DND-41 (cell line): ENCODE measurements at regions not wholly inside any gene's neighbourhood (a gene's known extent, or its start where the extent isn't known, plus 50 kb on each side); places are given as distances from the start of the nearest gene placed in this dataset.

Experiments
- ATAC-seq: fragments of 200-7000 bp; cut with Tn5 transposase; 3 replicates; pipeline ENCODE4 v1.9.1; 2021; ENCODE audit warnings: low read depth; ENCODE audit not compliant: insufficient read depth
- DNase-seq: peaks from one replicate; pipeline ENCODE4 v3.0.0-alpha.2; 2020
- H2AFZ ChIP-seq: 2 replicates; pipeline ENCODE4 v1.6.0; 2012; ENCODE audit warnings: low read depth, low read length
- H3K27ac ChIP-seq: 2 replicates; pipeline ENCODE4 v1.5.1; 2012; ENCODE audit warnings: low read length, inconsistent platforms
- H3K27me3 ChIP-seq: fragments of 200-600 bp; sonication (generic); 2 replicates; pipeline ENCODE4 v1.6.0; 2012; ENCODE audit warnings: low read length, mild to moderate bottlenecking, inconsistent platforms; ENCODE audit not compliant: insufficient read depth, poor library complexity
- H3K36me3 ChIP-seq: 2 replicates; pipeline ENCODE4 v1.5.1; 2012; ENCODE audit warnings: low read length, inconsistent platforms; ENCODE audit not compliant: insufficient read depth
- H3K4me1 ChIP-seq: 2 replicates; pipeline ENCODE4 v1.5.1; 2012; ENCODE audit warnings: mild to moderate bottlenecking, low read length; ENCODE audit not compliant: insufficient read depth
- H3K4me2 ChIP-seq: 2 replicates; pipeline ENCODE4 v1.6.0; 2012; ENCODE audit warnings: mild to moderate bottlenecking, moderate library complexity, low read length, inconsistent platforms; ENCODE audit not compliant: insufficient read depth
- H3K4me3 ChIP-seq, 2 experiments: fragments of 200-600 bp in 1 of 2; shearing (Covaris generic) in 1 of 2; 2 replicates each; pipeline ENCODE4 v1.5.1; 2012 to 2016; ENCODE audit warnings: inconsistent platforms in 2 of 2, low read length in 2 of 2, mild to moderate bottlenecking in 2 of 2, low read depth in 1 of 2, moderate library complexity in 1 of 2
- H3K79me2 ChIP-seq: 2 replicates; pipeline ENCODE4 v1.6.0; 2012; ENCODE audit warnings: low read length, inconsistent platforms; ENCODE audit not compliant: insufficient read depth
- H3K9ac ChIP-seq: 2 replicates; pipeline ENCODE4 v1.6.0; 2012; ENCODE audit warnings: low read depth, mild to moderate bottlenecking, inconsistent platforms, low read length, moderate library complexity
- H3K9me3 ChIP-seq: 2 replicates; pipeline ENCODE4 v1.5.1; 2012; ENCODE audit warnings: low read length, moderate library complexity, mild to moderate bottlenecking, inconsistent platforms; ENCODE audit not compliant: insufficient read depth, severe bottlenecking
- H4K20me1 ChIP-seq: 2 replicates; pipeline ENCODE4 v1.6.0; 2012; ENCODE audit warnings: low read length; ENCODE audit not compliant: insufficient read depth
- EZH2 ChIP-seq: IDR thresholded peaks from 3 replicates; pipeline ENCODE4 v1.6.1; 2012; ENCODE audit warnings: borderline replicate concordance, low read depth, mild to moderate bottlenecking, moderate library complexity, low read length, inconsistent platforms; ENCODE audit not compliant: severe bottlenecking
- TF ChIP-seq, protein P1 (sequence below): IDR thresholded peaks from 2 replicates; pipeline ENCODE4 v1.5.1; 2012; ENCODE audit warnings: borderline replicate concordance, low read length, moderate library complexity, mild to moderate bottlenecking; ENCODE audit not compliant: poor library complexity, severe bottlenecking; ENCODE audit errors: extremely low read depth

DNA sequence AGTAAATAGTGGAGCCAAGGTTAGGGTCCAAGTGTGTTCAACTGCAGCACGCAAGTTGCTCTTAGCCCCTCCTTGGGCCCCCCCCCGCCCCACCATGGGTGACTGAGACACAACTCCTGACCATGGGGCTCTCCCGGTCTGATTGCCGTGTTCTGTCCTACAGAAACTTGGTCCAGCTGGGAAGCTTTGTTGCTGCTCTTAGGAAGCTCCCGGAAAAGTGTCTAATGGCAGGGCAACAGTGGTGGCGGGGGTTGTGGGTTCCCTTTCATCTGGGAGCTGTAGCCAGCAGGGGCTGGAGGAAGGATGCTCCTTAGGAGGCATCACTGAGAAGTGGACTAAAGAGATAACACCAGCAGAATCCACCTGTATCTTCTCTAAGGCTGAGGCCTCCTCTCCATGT is 111.1 kb downstream of the CYP26B1 start:
- no peaks in the 10 kb centered on the region for H3K36me3 ChIP-seq
- H3K79me2 ChIP-seq = no peaks in the 10 kb centered on the region
- no peaks in the 10 kb centered on the region for H3K9me3 ChIP-seq
- no peaks in the 10 kb centered on the region for H3K4me1 ChIP-seq
- no peak overlapping the region for H3K9ac ChIP-seq
- no peak for TF ChIP-seq EZH2
- TF ChIP-seq, protein P1, sequence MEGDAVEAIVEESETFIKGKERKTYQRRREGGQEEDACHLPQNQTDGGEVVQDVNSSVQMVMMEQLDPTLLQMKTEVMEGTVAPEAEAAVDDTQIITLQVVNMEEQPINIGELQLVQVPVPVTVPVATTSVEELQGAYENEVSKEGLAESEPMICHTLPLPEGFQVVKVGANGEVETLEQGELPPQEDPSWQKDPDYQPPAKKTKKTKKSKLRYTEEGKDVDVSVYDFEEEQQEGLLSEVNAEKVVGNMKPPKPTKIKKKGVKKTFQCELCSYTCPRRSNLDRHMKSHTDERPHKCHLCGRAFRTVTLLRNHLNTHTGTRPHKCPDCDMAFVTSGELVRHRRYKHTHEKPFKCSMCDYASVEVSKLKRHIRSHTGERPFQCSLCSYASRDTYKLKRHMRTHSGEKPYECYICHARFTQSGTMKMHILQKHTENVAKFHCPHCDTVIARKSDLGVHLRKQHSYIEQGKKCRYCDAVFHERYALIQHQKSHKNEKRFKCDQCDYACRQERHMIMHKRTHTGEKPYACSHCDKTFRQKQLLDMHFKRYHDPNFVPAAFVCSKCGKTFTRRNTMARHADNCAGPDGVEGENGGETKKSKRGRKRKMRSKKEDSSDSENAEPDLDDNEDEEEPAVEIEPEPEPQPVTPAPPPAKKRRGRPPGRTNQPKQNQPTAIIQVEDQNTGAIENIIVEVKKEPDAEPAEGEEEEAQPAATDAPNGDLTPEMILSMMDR = no peak
- H3K27ac ChIP-seq = no peak overlapping the region
- no peak overlapping the region for H2AFZ ChIP-seq
- no peaks in the 10 kb centered on the region; the same call in 1 of the 2 replicates for H4K20me1 ChIP-seq
- no peak for ATAC-seq
- H3K4me3 ChIP-seq = no peak overlapping the region
- no peak for DNase-seq
- H3K27me3 ChIP-seq = no peaks in the 10 kb centered on the region
- H3K4me2 ChIP-seq = no peak overlapping the region

DNA sequence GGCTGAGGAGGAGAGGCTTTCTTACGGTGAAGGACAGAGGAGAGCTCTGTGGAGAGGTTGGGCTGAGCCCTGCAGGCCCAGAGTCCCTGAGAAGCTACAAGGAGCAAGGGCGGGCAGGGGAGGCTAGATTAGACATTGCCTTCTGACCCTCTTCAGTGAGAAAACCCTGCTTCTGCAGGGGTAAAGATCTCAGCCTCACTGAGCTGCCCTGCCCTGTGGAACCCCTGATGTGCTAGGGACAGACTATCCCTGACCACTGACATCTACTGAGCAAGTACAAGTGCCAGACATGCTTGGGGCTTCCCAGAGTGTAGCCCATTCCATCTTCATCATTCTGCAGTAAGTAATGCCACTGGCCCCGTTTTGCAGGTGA is 111.5 kb downstream of the CYP26B1 start:
- Histone ChIP-seq H3K9ac (no peak overlapping the region), H3K4me1 (no peaks in the 10 kb centered on the region), H3K4me3 (no peak overlapping the region), H3K27ac (no peak overlapping the region), H3K79me2 (no peaks in the 10 kb centered on the region), H4K20me1 (no peaks in the 10 kb centered on the region; the same call in 1 of the 2 replicates), H3K27me3 (no peaks in the 10 kb centered on the region), H3K4me2 (no peak overlapping the region), H3K9me3 (no peaks in the 10 kb centered on the region), H3K36me3 (no peaks in the 10 kb centered on the region), H2AFZ (no peak overlapping the region)
- ATAC-seq = no peak
- no peak for DNase-seq
- TF ChIP-seq, protein P1 = no peak
- TF ChIP-seq EZH2 = no peak

DNA sequence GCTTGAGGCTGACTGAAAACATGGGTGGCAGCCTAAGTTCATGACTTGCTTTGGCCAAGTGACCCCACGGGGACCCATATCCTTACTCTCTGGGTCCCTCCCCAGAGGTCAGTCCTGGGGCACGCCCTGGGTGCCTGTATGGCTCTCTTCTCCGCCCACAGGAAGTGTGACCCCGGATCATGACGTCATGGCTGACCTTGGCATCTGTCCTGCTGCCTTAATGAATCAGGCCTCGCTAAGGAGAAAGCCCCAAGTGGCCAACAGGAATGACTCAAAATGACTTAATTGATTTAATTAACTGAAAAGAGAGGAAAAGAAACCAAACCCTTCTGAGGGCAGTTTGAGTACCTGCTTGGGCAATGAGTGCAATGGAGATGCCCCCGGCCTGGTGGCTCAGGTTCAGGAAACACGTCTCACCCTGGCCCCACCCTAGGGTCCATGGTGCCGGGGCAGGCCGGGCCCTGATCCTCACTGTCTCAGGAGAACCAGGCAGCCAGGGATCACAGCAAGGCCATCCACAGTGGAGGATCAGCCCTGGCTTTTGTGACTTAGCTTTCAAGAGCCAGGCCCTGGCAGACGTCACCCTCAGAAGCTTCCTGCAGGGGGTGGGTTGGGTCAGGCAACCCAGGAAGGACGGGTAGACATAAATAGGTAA is 112.0 kb downstream of the CYP26B1 start:
- Histone ChIP-seq H3K4me1 (no peaks in the 10 kb centered on the region), H3K36me3 (no peaks in the 10 kb centered on the region), H3K9ac (no peak overlapping the region), H3K27me3 (no peaks in the 10 kb centered on the region), H3K4me2 (no peak overlapping the region), H3K9me3 (no peaks in the 10 kb centered on the region), H3K4me3 (no peak overlapping the region), H4K20me1 (no peaks in the 10 kb centered on the region; the same call in 1 of the 2 replicates), H2AFZ (no peak overlapping the region), H3K27ac (no peak overlapping the region), H3K79me2 (no peaks in the 10 kb centered on the region)
- no peak for TF ChIP-seq EZH2
- TF ChIP-seq, protein P1 = no peak
- no peak for ATAC-seq
- no peak for DNase-seq
